ENCODE measurements at regions not wholly inside any gene's neighbourhood (a gene's known extent, or its start where the extent isn't known, plus 50 kb on each side); places are given as distances from the start of the nearest gene placed in this dataset.

DNA sequence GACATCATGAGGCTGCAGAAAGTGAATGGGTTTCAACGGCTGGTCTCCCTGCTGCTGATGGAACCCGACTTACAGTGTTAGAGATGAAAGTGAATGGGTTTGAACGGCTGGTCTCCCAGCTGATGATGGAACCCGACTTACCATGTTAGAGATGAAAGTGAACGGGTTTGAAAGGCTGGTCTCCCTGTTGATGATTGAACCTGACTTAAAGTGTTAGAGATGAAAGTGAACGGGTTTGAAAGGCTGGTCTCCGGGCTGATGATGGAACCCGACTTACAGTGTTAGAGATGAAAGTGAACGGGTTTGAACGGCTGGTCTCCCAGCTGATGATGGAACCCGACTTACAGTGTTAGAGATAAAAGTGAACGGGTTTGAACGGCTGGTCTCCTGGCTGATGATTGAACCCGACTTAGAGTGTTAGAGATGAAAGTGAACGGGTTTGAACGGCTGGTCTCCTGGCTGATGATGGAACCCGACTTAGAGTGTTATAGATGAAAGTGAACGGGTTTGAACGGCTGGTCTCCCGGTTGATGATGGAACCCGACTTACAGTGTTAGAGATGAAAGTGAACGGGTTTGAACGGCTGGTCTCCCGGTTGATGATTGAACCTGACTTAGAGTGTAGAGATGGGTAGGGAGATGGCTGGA lies 76.1 kb upstream of the ALKAL2 start (continued):
- no peak for TF ChIP-seq CEBPZ (IDR thresholded peaks at IDR 0.05; ENCODE audit: low read depth, low read length)
- TF ChIP-seq FOS (IDR thresholded peaks at IDR 0.05; ENCODE audit: borderline replicate concordance, extremely low read depth, insufficient read length): no peak
- TF ChIP-seq TAF1 (IDR thresholded peaks at IDR 0.05; ENCODE audit: borderline replicate concordance, low read depth, low read length): no peak
- TF ChIP-seq, protein P1, sequence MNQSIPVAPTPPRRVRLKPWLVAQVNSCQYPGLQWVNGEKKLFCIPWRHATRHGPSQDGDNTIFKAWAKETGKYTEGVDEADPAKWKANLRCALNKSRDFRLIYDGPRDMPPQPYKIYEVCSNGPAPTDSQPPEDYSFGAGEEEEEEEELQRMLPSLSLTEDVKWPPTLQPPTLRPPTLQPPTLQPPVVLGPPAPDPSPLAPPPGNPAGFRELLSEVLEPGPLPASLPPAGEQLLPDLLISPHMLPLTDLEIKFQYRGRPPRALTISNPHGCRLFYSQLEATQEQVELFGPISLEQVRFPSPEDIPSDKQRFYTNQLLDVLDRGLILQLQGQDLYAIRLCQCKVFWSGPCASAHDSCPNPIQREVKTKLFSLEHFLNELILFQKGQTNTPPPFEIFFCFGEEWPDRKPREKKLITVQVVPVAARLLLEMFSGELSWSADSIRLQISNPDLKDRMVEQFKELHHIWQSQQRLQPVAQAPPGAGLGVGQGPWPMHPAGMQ (IDR thresholded peaks at IDR 0.05; ENCODE audit: borderline replicate concordance): no peak
- no peak for TF ChIP-seq SPI1 (IDR thresholded peaks at IDR 0.05; ENCODE audit: borderline replicate concordance, insufficient read depth, low read depth, low read length)
- TF ChIP-seq BRCA1 (IDR thresholded peaks at IDR 0.05; ENCODE audit: low read depth, low read length): no peak

- no peak overlapping the region for H3K4me2 ChIP-seq (ENCODE audit: control insufficient read depth, insufficient read depth)
- no peaks in the 10 kb centered on the region for H3K79me2 ChIP-seq (ENCODE audit: control insufficient read depth, insufficient read depth, low read length)
- FAIRE-seq (no peak), DNase-seq (ENCODE audit: low read depth, low spot score) (no peak), ATAC-seq (no peak)
- SMC1A ChIA-PET (ENCODE audit: uncharacterized antibody, unreplicated experiment): no interaction called here
- H3K4me1 ChIP-seq (ENCODE audit: control insufficient read depth, insufficient read depth, low read length): no peaks in the 10 kb centered on the region
- intact Hi-C loops (cut with micrococcal nuclease; ENCODE audit: unreplicated experiment): no loop called here
- BruUV-seq (replicated peaks): no TSS peak
- H3K36me3 ChIP-seq (ENCODE audit: control insufficient read depth in 2 of 2, insufficient read depth in 2 of 2, low read length in 1 of 2): no peaks in the 10 kb centered on the region
- no peaks in the 10 kb centered on the region; the same call in 2 of the 3 replicates for H3K9me3 ChIP-seq (replicated peaks; ENCODE audit: control insufficient read depth, insufficient read depth, low read length)
- H4K20me1 ChIP-seq (ENCODE audit: control insufficient read depth, insufficient read depth): no peaks in the 10 kb centered on the region
- RAD21 ChIA-PET (ENCODE audit: unreplicated experiment): no interaction called here
- no peak overlapping the region for H3K27ac ChIP-seq (ENCODE audit: control insufficient read depth, insufficient read depth)
- no peak for TF ChIP-seq BCL11A (IDR thresholded peaks at IDR 0.05; ENCODE audit: low read depth, low read length)
- TF ChIP-seq, protein P2, sequence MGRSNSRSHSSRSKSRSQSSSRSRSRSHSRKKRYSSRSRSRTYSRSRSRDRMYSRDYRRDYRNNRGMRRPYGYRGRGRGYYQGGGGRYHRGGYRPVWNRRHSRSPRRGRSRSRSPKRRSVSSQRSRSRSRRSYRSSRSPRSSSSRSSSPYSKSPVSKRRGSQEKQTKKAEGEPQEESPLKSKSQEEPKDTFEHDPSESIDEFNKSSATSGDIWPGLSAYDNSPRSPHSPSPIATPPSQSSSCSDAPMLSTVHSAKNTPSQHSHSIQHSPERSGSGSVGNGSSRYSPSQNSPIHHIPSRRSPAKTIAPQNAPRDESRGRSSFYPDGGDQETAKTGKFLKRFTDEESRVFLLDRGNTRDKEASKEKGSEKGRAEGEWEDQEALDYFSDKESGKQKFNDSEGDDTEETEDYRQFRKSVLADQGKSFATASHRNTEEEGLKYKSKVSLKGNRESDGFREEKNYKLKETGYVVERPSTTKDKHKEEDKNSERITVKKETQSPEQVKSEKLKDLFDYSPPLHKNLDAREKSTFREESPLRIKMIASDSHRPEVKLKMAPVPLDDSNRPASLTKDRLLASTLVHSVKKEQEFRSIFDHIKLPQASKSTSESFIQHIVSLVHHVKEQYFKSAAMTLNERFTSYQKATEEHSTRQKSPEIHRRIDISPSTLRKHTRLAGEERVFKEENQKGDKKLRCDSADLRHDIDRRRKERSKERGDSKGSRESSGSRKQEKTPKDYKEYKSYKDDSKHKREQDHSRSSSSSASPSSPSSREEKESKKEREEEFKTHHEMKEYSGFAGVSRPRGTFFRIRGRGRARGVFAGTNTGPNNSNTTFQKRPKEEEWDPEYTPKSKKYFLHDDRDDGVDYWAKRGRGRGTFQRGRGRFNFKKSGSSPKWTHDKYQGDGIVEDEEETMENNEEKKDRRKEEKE (IDR thresholded peaks at IDR 0.05): no peak
- no peak for TF ChIP-seq TCF3 (IDR thresholded peaks at IDR 0.05; ENCODE audit: borderline replicate concordance, insufficient read depth, low read depth, low read length)
- no peak for TF ChIP-seq GABPA (IDR thresholded peaks at IDR 0.05; ENCODE audit: low read depth)
- no peak for TF ChIP-seq PAX5 (IDR thresholded peaks at IDR 0.05; ENCODE audit: borderline replicate concordance, low read depth, low read length)
- TF ChIP-seq ATF7 (IDR thresholded peaks at IDR 0.05; ENCODE audit: low read depth): no peak
- no peak for TF ChIP-seq EP300 (IDR thresholded peaks at IDR 0.05; ENCODE audit: borderline replicate concordance in 1 of 2, control insufficient read depth in 1 of 2, low read depth in 2 of 2, low read length in 2 of 2)
- TF ChIP-seq CREM (IDR thresholded peaks at IDR 0.05; ENCODE audit: low read depth): no peak
- TF ChIP-seq NR2C1 (IDR thresholded peaks at IDR 0.05): no peak
- TF ChIP-seq POU2F2 (IDR thresholded peaks at IDR 0.05; ENCODE audit: borderline replicate concordance, low read depth, low read length): no peak
- in situ Hi-C loops (cut with MboI): no loop called here
- CTCF ChIA-PET: no interaction called here
- no peak overlapping the region for H3K4me3 ChIP-seq
- no peak overlapping the region for H2AFZ ChIP-seq (ENCODE audit: control insufficient read depth, low read depth, low read length)
- H3K9ac ChIP-seq (ENCODE audit: control insufficient read depth, insufficient read depth, low read length): no peak overlapping the region
- WGBS (ENCODE audit: insufficient coverage, insufficient replicate concordance, low lambda C conversion rate, missing lambda C conversion rate): 70% methylated on average over 5 of the region's 5 CpGs
- no peaks in the 10 kb centered on the region for H3K27me3 ChIP-seq (replicated peaks in 1 of 2; ENCODE audit: control insufficient read depth in 2 of 2, insufficient read depth in 2 of 2, low read length in 1 of 2)
- POLR2A ChIA-PET: no interaction called here
Observed at GRCh38 chr2:362924-363323, 75.0 kb upstream of the ALKAL2 start.

All from GM12878 (cell line).